Rectal smooth muscle tissue (tissue), 1 donor: ENCODE measurements at regions not wholly inside any gene's neighbourhood (a gene's known extent, or its start where the extent isn't known, plus 50 kb on each side); places are given as distances from the start of the nearest gene placed in this dataset.

Experiments
- H3K27ac ChIP-seq: one replicate; pipeline ENCODE4 v1.7.0; 2013; ENCODE audit warnings: low read depth, low read length, inconsistent platforms
- H3K27me3 ChIP-seq: one replicate; pipeline ENCODE4 v1.7.0; 2013; ENCODE audit warnings: low read length; ENCODE audit not compliant: control insufficient read depth, insufficient read depth
- H3K36me3 ChIP-seq: one replicate; pipeline ENCODE4 v1.7.0; 2013; ENCODE audit warnings: low read length; ENCODE audit not compliant: control insufficient read depth, insufficient read depth
- H3K4me1 ChIP-seq: one replicate; pipeline ENCODE4 v1.7.0; 2013; ENCODE audit warnings: low read length; ENCODE audit not compliant: control insufficient read depth, insufficient read depth
- H3K4me3 ChIP-seq: one replicate; pipeline ENCODE4 v1.7.0; 2013; ENCODE audit warnings: low read length
- H3K9ac ChIP-seq: one replicate; pipeline ENCODE4 v1.7.0; 2013; ENCODE audit warnings: low read length

- Histone ChIP-seq H3K36me3 (no peaks in the 10 kb centered on the region), H3K4me1 (no peaks in the 10 kb centered on the region), H3K9ac (no peak overlapping the region), H3K27me3 (no peaks in the 10 kb centered on the region), H3K4me3 (no peak overlapping the region), H3K27ac (no peak overlapping the region)
These were observed 116.5 kb upstream of the MAN2A1 start for GRCh38 chr5:109573256-109573655.

GRCh38 chr5:109571785-109572184, 117.9 kb upstream of the MAN2A1 start:
- no peak overlapping the region for H3K4me3 ChIP-seq
- no peak overlapping the region for H3K27ac ChIP-seq
- no peak overlapping the region for H3K9ac ChIP-seq
- H3K36me3 ChIP-seq = no peaks in the 10 kb centered on the region
- H3K4me1 ChIP-seq = no peaks in the 10 kb centered on the region
- no peaks in the 10 kb centered on the region for H3K27me3 ChIP-seq

GRCh38 chr5:109570362-109570874, 119.3 kb upstream of the MAN2A1 start:
- Histone ChIP-seq H3K4me1 (no peaks in the 10 kb centered on the region), H3K4me3 (no peak overlapping the region), H3K9ac (no peak overlapping the region), H3K27me3 (no peaks in the 10 kb centered on the region), H3K27ac (no peak overlapping the region), H3K36me3 (no peaks in the 10 kb centered on the region)

- no peaks in the 10 kb centered on the region for H3K36me3 ChIP-seq
- no peak overlapping the region for H3K9ac ChIP-seq
- no peaks in the 10 kb centered on the region for H3K4me1 ChIP-seq
- no peak overlapping the region for H3K27ac ChIP-seq
- no peaks in the 10 kb centered on the region for H3K27me3 ChIP-seq
- H3K4me3 ChIP-seq = no peak overlapping the region
These were observed 122.2 kb upstream of the MAN2A1 start for GRCh38 chr5:109567374-109568044.

GRCh38 chr5:109566361-109566760, 123.4 kb upstream of the MAN2A1 start:
- Histone ChIP-seq H3K4me3 (no peak overlapping the region), H3K27ac (no peak overlapping the region), H3K27me3 (no peaks in the 10 kb centered on the region), H3K4me1 (no peaks in the 10 kb centered on the region), H3K36me3 (no peaks in the 10 kb centered on the region), H3K9ac (no peak overlapping the region)

- Histone ChIP-seq H3K27me3 (no peaks in the 10 kb centered on the region), H3K4me3 (no peak overlapping the region), H3K4me1 (no peaks in the 10 kb centered on the region), H3K9ac (no peak overlapping the region), H3K36me3 (no peaks in the 10 kb centered on the region), H3K27ac (no peak overlapping the region)
These were observed 126.0 kb upstream of the MAN2A1 start for GRCh38 chr5:109563739-109564138.

- Histone ChIP-seq H3K9ac (no peak overlapping the region), H3K36me3 (no peaks in the 10 kb centered on the region), H3K27me3 (no peaks in the 10 kb centered on the region), H3K4me3 (no peak overlapping the region), H3K27ac (no peak overlapping the region), H3K4me1 (no peaks in the 10 kb centered on the region)
These were observed 126.5 kb upstream of the MAN2A1 start for GRCh38 chr5:109563189-109563588.

- no peaks in the 10 kb centered on the region for H3K27me3 ChIP-seq
- no peaks in the 10 kb centered on the region for H3K36me3 ChIP-seq
- H3K27ac ChIP-seq = no peak overlapping the region
- H3K4me3 ChIP-seq = no peak overlapping the region
- no peak overlapping the region for H3K9ac ChIP-seq
- no peaks in the 10 kb centered on the region for H3K4me1 ChIP-seq
These were observed 127.3 kb upstream of the MAN2A1 start for GRCh38 chr5:109562441-109562840.

- H3K9ac ChIP-seq = no peak overlapping the region
- H3K27ac ChIP-seq = no peak overlapping the region
- no peaks in the 10 kb centered on the region for H3K27me3 ChIP-seq
- no peak overlapping the region for H3K4me3 ChIP-seq
- no peaks in the 10 kb centered on the region for H3K4me1 ChIP-seq
- H3K36me3 ChIP-seq = no peaks in the 10 kb centered on the region
These were observed 128.3 kb upstream of the MAN2A1 start for GRCh38 chr5:109561447-109561846.

- Histone ChIP-seq H3K27ac (no peak overlapping the region), H3K27me3 (no peaks in the 10 kb centered on the region), H3K9ac (no peak overlapping the region), H3K36me3 (no peaks in the 10 kb centered on the region), H3K4me1 (no peaks in the 10 kb centered on the region), H3K4me3 (no peak overlapping the region)
These were observed 129.2 kb upstream of the MAN2A1 start for GRCh38 chr5:109560554-109560953.

GRCh38 chr5:109558952-109559351, 130.8 kb upstream of the MAN2A1 start:
- Histone ChIP-seq H3K4me1 (no peaks in the 10 kb centered on the region), H3K27ac (no peak overlapping the region), H3K4me3 (no peak overlapping the region), H3K9ac (no peak overlapping the region), H3K27me3 (no peaks in the 10 kb centered on the region), H3K36me3 (no peaks in the 10 kb centered on the region)

GRCh38 chr5:109558364-109558763, 131.4 kb upstream of the MAN2A1 start:
- H3K27ac ChIP-seq = no peak overlapping the region
- H3K4me1 ChIP-seq = no peaks in the 10 kb centered on the region
- H3K4me3 ChIP-seq = no peak overlapping the region
- no peak overlapping the region for H3K9ac ChIP-seq
- no peaks in the 10 kb centered on the region for H3K36me3 ChIP-seq
- no peaks in the 10 kb centered on the region for H3K27me3 ChIP-seq

- Histone ChIP-seq H3K9ac (no peak overlapping the region), H3K27ac (no peak overlapping the region), H3K4me3 (no peak overlapping the region), H3K27me3 (no peaks in the 10 kb centered on the region), H3K4me1 (no peaks in the 10 kb centered on the region), H3K36me3 (no peaks in the 10 kb centered on the region)
These were observed 135.9 kb upstream of the MAN2A1 start for GRCh38 chr5:109553846-109554245.
